ENCODE measurements at regions not wholly inside any gene's neighbourhood (a gene's known extent, or its start where the extent isn't known, plus 50 kb on each side); places are given as distances from the start of the nearest gene placed in this dataset.
"Not testable (repeated sequence)": the region's sequence is repeated elsewhere in the genome, so short reads cannot be mapped to it uniquely, and the experiment has no call there.

- CTCF ChIA-PET = no interaction called here
- H3K4me1 Mint-ChIP-seq = no peaks in the 10 kb centered on the region
These were observed 263.4 kb upstream of the ACTBL2 start for GRCh38 chr5:57745700-57746651.

GRCh38 chr5:57745029-57745428 is 262.4 kb upstream of the ACTBL2 start:
- CTCF ChIA-PET = no interaction called here
- Histone ChIP-seq H3K36me3 (ENCODE audit: insufficient read depth, low read length) (no peaks in the 10 kb centered on the region), H3K4me1 (ENCODE audit: insufficient read depth, low read length) (no peaks in the 10 kb centered on the region), H3K27ac (ENCODE audit: low read depth, low read length) (no peak overlapping the region), H3K9me3 (ENCODE audit: low read length) (no peaks in the 10 kb centered on the region), H3K27me3 (ENCODE audit: insufficient read depth, low read length, poor library complexity, severe bottlenecking) (no peaks in the 10 kb centered on the region), H3K4me3 (ENCODE audit: low read length) (no peak overlapping the region)
- Mint-ChIP-seq H3K36me3 (no peaks in the 10 kb centered on the region), H3K4me1 (no peaks in the 10 kb centered on the region), H3K9me3 (peaks cover 0 to 5% (median 2%) of the 10 kb centered on the region in 5 donors), H3K27me3 (no peaks in the 10 kb centered on the region), H3K4me3 (no peak overlapping the region), H3K27ac (no peak overlapping the region)
- DNase-seq = no peak
- POLR2A ChIA-PET = no interaction called here

More at GRCh38 chr5:57745700-57746651, 263.4 kb upstream of the ACTBL2 start:
- Histone ChIP-seq H3K36me3 (ENCODE audit: insufficient read depth, low read length) (no peaks in the 10 kb centered on the region), H3K4me3 (ENCODE audit: low read length) (no peak overlapping the region), H3K27ac (ENCODE audit: low read depth, low read length) (no peak overlapping the region), H3K9me3 (ENCODE audit: low read length) (no peaks in the 10 kb centered on the region), H3K4me1 (ENCODE audit: insufficient read depth, low read length) (no peaks in the 10 kb centered on the region), H3K27me3 (ENCODE audit: insufficient read depth, low read length, poor library complexity, severe bottlenecking) (no peaks in the 10 kb centered on the region)
- Mint-ChIP-seq H3K27me3 (no peaks in the 10 kb centered on the region), H3K27ac (no peak overlapping the region), H3K4me3 (no peak overlapping the region), H3K36me3 (no peaks in the 10 kb centered on the region), H3K9me3 (peaks cover 0 to 5% (median 2%) of the 10 kb centered on the region in 5 donors)
- no peak for DNase-seq
- POLR2A ChIA-PET = no interaction called here

GRCh38 chr5:57741336-57741735 is 258.7 kb upstream of the ACTBL2 start:
- CTCF ChIA-PET = no interaction called here
- H3K36me3 Mint-ChIP-seq = no peaks in the 10 kb centered on the region

GRCh38 chr5:57738787-57739186 is 256.2 kb upstream of the ACTBL2 start:
- no peaks in the 10 kb centered on the region for H3K4me1 Mint-ChIP-seq
- no peak for DNase-seq
- H3K27ac ChIP-seq (ENCODE audit: low read depth, low read length) = no peak overlapping the region
- ChIA-PET POLR2A (no interaction called here), CTCF (no interaction called here)
- no peaks in the 10 kb centered on the region for H3K4me1 ChIP-seq (ENCODE audit: insufficient read depth, low read length)
- H3K4me3 Mint-ChIP-seq = no peak overlapping the region
- H3K36me3 Mint-ChIP-seq = no peaks in the 10 kb centered on the region
- H3K27me3 Mint-ChIP-seq = no peaks in the 10 kb centered on the region
- no peaks in the 10 kb centered on the region for H3K36me3 ChIP-seq (ENCODE audit: insufficient read depth, low read length)
- H3K9me3 ChIP-seq (ENCODE audit: low read length) = no peaks in the 10 kb centered on the region
- H3K4me3 ChIP-seq (ENCODE audit: low read length) = no peak overlapping the region
- H3K27ac Mint-ChIP-seq = no peak overlapping the region
- H3K9me3 Mint-ChIP-seq = no peaks in the 10 kb centered on the region
- H3K27me3 ChIP-seq (ENCODE audit: insufficient read depth, low read length, poor library complexity, severe bottlenecking) = no peaks in the 10 kb centered on the region

More at GRCh38 chr5:57741336-57741735, 258.7 kb upstream of the ACTBL2 start:
- Mint-ChIP-seq H3K9me3 (peaks cover 0 to 2% (median 0%) of the 10 kb centered on the region in 5 donors), H3K4me1 (no peaks in the 10 kb centered on the region), H3K27ac (no peak overlapping the region), H3K27me3 (no peaks in the 10 kb centered on the region), H3K4me3 (no peak overlapping the region)
- no peak for DNase-seq
- Histone ChIP-seq H3K9me3 (ENCODE audit: low read length) (no peaks in the 10 kb centered on the region), H3K4me1 (ENCODE audit: insufficient read depth, low read length) (no peaks in the 10 kb centered on the region), H3K4me3 (ENCODE audit: low read length) (no peak overlapping the region), H3K36me3 (ENCODE audit: insufficient read depth, low read length) (no peaks in the 10 kb centered on the region), H3K27me3 (ENCODE audit: insufficient read depth, low read length, poor library complexity, severe bottlenecking) (no peaks in the 10 kb centered on the region), H3K27ac (ENCODE audit: low read depth, low read length) (no peak overlapping the region)
- POLR2A ChIA-PET = no interaction called here

GRCh38 chr5:57738301-57738700 is 255.7 kb upstream of the ACTBL2 start:
- Mint-ChIP-seq H3K9me3 (no peaks in the 10 kb centered on the region), H3K36me3 (no peaks in the 10 kb centered on the region), H3K4me1 (no peaks in the 10 kb centered on the region), H3K4me3 (no peak overlapping the region), H3K27ac (no peak overlapping the region), H3K27me3 (no peaks in the 10 kb centered on the region)
- Histone ChIP-seq H3K9me3 (ENCODE audit: low read length) (no peaks in the 10 kb centered on the region), H3K4me1 (ENCODE audit: insufficient read depth, low read length) (no peaks in the 10 kb centered on the region), H3K27ac (ENCODE audit: low read depth, low read length) (no peak overlapping the region), H3K4me3 (ENCODE audit: low read length) (no peak overlapping the region), H3K36me3 (ENCODE audit: insufficient read depth, low read length) (no peaks in the 10 kb centered on the region), H3K27me3 (ENCODE audit: insufficient read depth, low read length, poor library complexity, severe bottlenecking) (no peaks in the 10 kb centered on the region)
- CTCF ChIA-PET = no interaction called here
- POLR2A ChIA-PET = no interaction called here
- no peak for DNase-seq

GRCh38 chr5:57736716-57737115 is 254.1 kb upstream of the ACTBL2 start:
- no peak overlapping the region for H3K4me3 ChIP-seq (ENCODE audit: low read length)
- Mint-ChIP-seq H3K36me3 (no peaks in the 10 kb centered on the region), H3K9me3 (no peaks in the 10 kb centered on the region), H3K27me3 (no peaks in the 10 kb centered on the region), H3K4me3 (no peak overlapping the region), H3K27ac (no peak overlapping the region), H3K4me1 (no peaks in the 10 kb centered on the region)
- H3K27me3 ChIP-seq (ENCODE audit: insufficient read depth, low read length, poor library complexity, severe bottlenecking) = no peaks in the 10 kb centered on the region
- POLR2A ChIA-PET = no interaction called here
- DNase-seq = no peak
- no peaks in the 10 kb centered on the region for H3K4me1 ChIP-seq (ENCODE audit: insufficient read depth, low read length)
- no peak overlapping the region for H3K27ac ChIP-seq (ENCODE audit: low read depth, low read length)
- no peaks in the 10 kb centered on the region for H3K36me3 ChIP-seq (ENCODE audit: insufficient read depth, low read length)
- H3K9me3 ChIP-seq (ENCODE audit: low read length) = no peaks in the 10 kb centered on the region
- CTCF ChIA-PET = no interaction called here

GRCh38 chr5:57735279-57736153 is 252.9 kb upstream of the ACTBL2 start:
- H3K36me3 Mint-ChIP-seq; H3K4me1 Mint-ChIP-seq; H3K9me3 ChIP-seq (ENCODE audit: low read length); CTCF ChIA-PET; POLR2A ChIA-PET; H3K27me3 ChIP-seq (ENCODE audit: insufficient read depth, low read length, poor library complexity, severe bottlenecking); H3K9me3 Mint-ChIP-seq; H3K36me3 ChIP-seq (ENCODE audit: insufficient read depth, low read length); H3K4me3 ChIP-seq (ENCODE audit: low read length); H3K4me1 ChIP-seq (ENCODE audit: insufficient read depth, low read length); H3K4me3 Mint-ChIP-seq; H3K27ac ChIP-seq (ENCODE audit: low read depth, low read length); H3K27ac Mint-ChIP-seq; DNase-seq; H3K27me3 Mint-ChIP-seq: not testable (repeated sequence)

- Histone ChIP-seq H3K27me3 (ENCODE audit: insufficient read depth, low read length, poor library complexity, severe bottlenecking) (no peaks in the 10 kb centered on the region), H3K4me3 (ENCODE audit: low read length) (no peak overlapping the region), H3K9me3 (ENCODE audit: low read length) (no peaks in the 10 kb centered on the region), H3K4me1 (ENCODE audit: insufficient read depth, low read length) (no peaks in the 10 kb centered on the region), H3K36me3 (ENCODE audit: insufficient read depth, low read length) (no peaks in the 10 kb centered on the region), H3K27ac (ENCODE audit: low read depth, low read length) (no peak overlapping the region)
- Mint-ChIP-seq H3K9me3 (peaks cover 0 to 2% (median 0%) of the 10 kb centered on the region in 5 donors), H3K27me3 (no peaks in the 10 kb centered on the region), H3K4me3 (no peak overlapping the region), H3K4me1 (no peaks in the 10 kb centered on the region), H3K27ac (no peak overlapping the region), H3K36me3 (no peaks in the 10 kb centered on the region)
- POLR2A ChIA-PET = no interaction called here
- CTCF ChIA-PET = no interaction called here
- DNase-seq = no peak
These were observed 251.7 kb upstream of the ACTBL2 start for GRCh38 chr5:57734296-57734695.

All from CD8-positive, alpha-beta memory T cell (primary cell).